Liver (tissue), 8 donors: ENCODE measurements at regions not wholly inside any gene's neighbourhood (a gene's known extent, or its start where the extent isn't known, plus 50 kb on each side); places are given as distances from the start of the nearest gene placed in this dataset.

Source experiments
- DNase-seq: peaks from one replicate; pipeline ENCODE4 v3.0.0-alpha.2; 2017; ENCODE audit warnings: low spot score
- H3K27ac ChIP-seq, 2 donors: one replicate each; pipeline ENCODE4 v1.7.0; 2013; ENCODE audit warnings: inconsistent platforms in 2 of 2, low read length in 2 of 2, control low read depth in 1 of 2, low read depth in 1 of 2, mild to moderate bottlenecking in 1 of 2
- H3K27me3 ChIP-seq, 4 donors: one replicate each; pipeline versions ENCODE4 v1.6.1 to v1.7.0; 2013; ENCODE audit warnings: low read length in 3 of 4, inconsistent platforms in 1 of 4, mild to moderate bottlenecking in 1 of 4, moderate library complexity in 1 of 4; ENCODE audit not compliant: control insufficient read depth in 4 of 4, insufficient read depth in 4 of 4
- H3K36me3 ChIP-seq, 4 donors: one replicate each; pipeline versions ENCODE4 v1.6.1 to v1.7.0; 2013; ENCODE audit warnings: low read length in 3 of 4, mild to moderate bottlenecking in 3 of 4, low read depth in 1 of 4, moderate library complexity in 1 of 4; ENCODE audit not compliant: control insufficient read depth in 4 of 4, insufficient read depth in 3 of 4
- H3K4me1 ChIP-seq, 4 donors: one replicate each; pipeline versions ENCODE4 v1.6.1 to v1.7.0; 2013; ENCODE audit warnings: low read length in 3 of 4, mild to moderate bottlenecking in 3 of 4, moderate library complexity in 1 of 4; ENCODE audit not compliant: control insufficient read depth in 4 of 4, insufficient read depth in 4 of 4
- H3K4me3 ChIP-seq, 3 donors: one replicate each; pipeline versions ENCODE4 v1.6.1 to v1.7.0; 2013; ENCODE audit warnings: low read length in 3 of 3, control low read depth in 1 of 3, low read depth in 1 of 3, mild to moderate bottlenecking in 1 of 3
- H3K9ac ChIP-seq, 2 donors: one replicate each; pipeline ENCODE4 v1.7.0; 2013; ENCODE audit warnings: low read length in 2 of 2, mild to moderate bottlenecking in 2 of 2, moderate library complexity in 2 of 2, control low read depth in 1 of 2, low read depth in 1 of 2
- H3K9me3 ChIP-seq, 4 donors: one replicate each; pipeline versions ENCODE4 v1.6.1 to v1.7.0; 2013; ENCODE audit warnings: low read length in 3 of 4; ENCODE audit not compliant: control insufficient read depth in 4 of 4
- EGR1 ChIP-seq, 2 donors: IDR thresholded peaks; 2 replicates each; pipeline ENCODE4 v1.6.1; 2016 to 2018; ENCODE audit warnings: antibody characterized with exemption in 2 of 2, low read depth in 2 of 2
- FOXA1 ChIP-seq: IDR thresholded peaks from 2 replicates; pipeline ENCODE4 v1.6.1; 2016; ENCODE audit warnings: antibody characterized with exemption
- FOXA2 ChIP-seq: IDR thresholded peaks from 2 replicates; pipeline ENCODE4 v1.6.1; 2016; ENCODE audit warnings: antibody characterized with exemption
- GABPA ChIP-seq, 2 donors: IDR thresholded peaks in 1 of 2; conservative IDR thresholded peaks in 1 of 2; 2 replicates each; pipeline ENCODE4 v1.6.1; 2016; ENCODE audit warnings: antibody characterized with exemption in 2 of 2, mild to moderate bottlenecking in 1 of 2, moderate library complexity in 1 of 2
- HNF4A ChIP-seq, 2 donors: conservative IDR thresholded peaks; 2 replicates each; pipeline ENCODE4 v1.6.1; 2016; ENCODE audit warnings: antibody characterized with exemption in 2 of 2, mild to moderate bottlenecking in 2 of 2
- HNF4G ChIP-seq: IDR thresholded peaks from 2 replicates; pipeline ENCODE4 v1.6.1; 2016; ENCODE audit warnings: antibody characterized with exemption
- JUND ChIP-seq, 2 donors: IDR thresholded peaks; 2 replicates each; pipeline ENCODE4 v1.6.1; 2016; ENCODE audit warnings: antibody characterized with exemption in 2 of 2
- NR2F2 ChIP-seq: IDR thresholded peaks from 2 replicates; pipeline ENCODE4 v1.6.1; 2016; ENCODE audit warnings: antibody characterized with exemption
- RAD21 ChIP-seq, 2 donors: IDR thresholded peaks; 2 replicates each; pipeline ENCODE4 v1.6.1; 2016; ENCODE audit warnings: antibody characterized with exemption in 2 of 2, mild to moderate bottlenecking in 2 of 2
- RXRA ChIP-seq, 2 donors: IDR thresholded peaks; 2 replicates each; pipeline ENCODE4 v1.6.1; 2017 to 2018; ENCODE audit warnings: antibody characterized with exemption in 2 of 2, mild to moderate bottlenecking in 1 of 2
- SP1 ChIP-seq: IDR thresholded peaks from 2 replicates; pipeline ENCODE4 v1.6.1; 2018; ENCODE audit warnings: antibody characterized with exemption, mild to moderate bottlenecking
- TAF1 ChIP-seq: conservative IDR thresholded peaks from 2 replicates; pipeline ENCODE4 v1.6.1; 2016; ENCODE audit warnings: antibody characterized with exemption, mild to moderate bottlenecking
- YY1 ChIP-seq: IDR thresholded peaks from 2 replicates; pipeline ENCODE4 v1.6.1; 2016; ENCODE audit warnings: antibody characterized with exemption, mild to moderate bottlenecking
- WGBS: extraction: QIAGEN DNeasy Blood & Tissue Kit; methylation state at CpG from one replicate; pipeline ENCODE4 v1.1.7; 2013; 5-methylcytosine and 5-hydroxymethylcytosine counted together
- TF ChIP-seq, protein P1 (sequence below): IDR thresholded peaks from 2 replicates; pipeline ENCODE4 v1.6.1; 2016; ENCODE audit warnings: antibody characterized with exemption
- TF ChIP-seq, protein P2 (sequence below): IDR thresholded peaks from 2 replicates; pipeline ENCODE4 v1.6.1; 2016; ENCODE audit warnings: antibody characterized with exemption
- TF ChIP-seq, protein P3 (sequence below): fragments of 150-350 bp; IDR thresholded peaks from 2 replicates; pipeline ENCODE4 v1.5.1; 2017; ENCODE audit warnings: improper control_type of control experiment, low read depth, low read length; ENCODE audit not compliant: missing input control
- TF ChIP-seq, protein P4 (sequence below): IDR thresholded peaks from 2 replicates; pipeline ENCODE4 v1.6.1; 2016; ENCODE audit warnings: antibody characterized with exemption
- TF ChIP-seq, protein P5 (sequence below): IDR thresholded peaks from 2 replicates; pipeline ENCODE4 v1.6.1; 2016; ENCODE audit warnings: antibody characterized with exemption, mild to moderate bottlenecking
- donor health status: healthy.
- donor health status: healthy.
- donor health status: healthy.
- donor health status: healthy.
- donor health status: healthy.

DNA sequence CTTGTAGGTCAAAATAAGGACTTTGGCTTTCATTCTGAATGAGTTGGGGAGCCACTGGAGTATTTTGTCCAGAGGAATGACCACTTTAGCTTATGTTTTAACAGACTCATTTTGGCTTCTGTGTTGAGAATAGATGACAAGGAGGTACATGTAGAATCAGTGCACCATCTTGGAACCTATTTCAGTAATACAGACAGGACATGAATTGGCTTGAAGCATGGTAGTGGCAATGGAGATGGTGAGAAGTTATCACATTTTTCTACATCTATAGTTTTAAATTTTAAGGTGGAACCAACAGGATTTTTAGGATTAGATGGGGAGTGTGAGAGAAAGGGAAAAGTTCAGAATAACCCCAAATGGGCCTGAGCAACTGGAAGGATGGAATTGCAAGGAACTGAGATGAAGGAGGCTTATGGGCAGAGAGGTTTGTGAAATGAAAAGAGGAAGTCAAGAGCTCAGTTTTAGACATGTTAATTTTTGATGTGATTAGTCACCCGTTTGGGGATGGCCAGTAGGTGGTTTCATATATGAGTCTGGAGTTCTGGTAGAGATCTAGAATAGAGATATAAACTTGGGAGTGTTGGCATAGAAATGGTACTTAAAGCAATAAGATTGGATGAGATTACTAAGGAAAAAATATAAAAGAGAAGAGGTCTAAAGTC lies 89.2 kb upstream of the JAZF1 start (continued):
- TF ChIP-seq, protein P1, sequence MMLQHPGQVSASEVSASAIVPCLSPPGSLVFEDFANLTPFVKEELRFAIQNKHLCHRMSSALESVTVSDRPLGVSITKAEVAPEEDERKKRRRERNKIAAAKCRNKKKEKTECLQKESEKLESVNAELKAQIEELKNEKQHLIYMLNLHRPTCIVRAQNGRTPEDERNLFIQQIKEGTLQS: no peak
- no peak for TF ChIP-seq GABPA (IDR thresholded peaks at IDR 0.05 in 1 of 2, conservative IDR thresholded peaks at IDR 0.05 in 1 of 2)
- no peak for TF ChIP-seq HNF4G
- no peak for TF ChIP-seq SP1
- no peak for TF ChIP-seq RXRA (IDR thresholded peaks at IDR 0.05)

DNA sequence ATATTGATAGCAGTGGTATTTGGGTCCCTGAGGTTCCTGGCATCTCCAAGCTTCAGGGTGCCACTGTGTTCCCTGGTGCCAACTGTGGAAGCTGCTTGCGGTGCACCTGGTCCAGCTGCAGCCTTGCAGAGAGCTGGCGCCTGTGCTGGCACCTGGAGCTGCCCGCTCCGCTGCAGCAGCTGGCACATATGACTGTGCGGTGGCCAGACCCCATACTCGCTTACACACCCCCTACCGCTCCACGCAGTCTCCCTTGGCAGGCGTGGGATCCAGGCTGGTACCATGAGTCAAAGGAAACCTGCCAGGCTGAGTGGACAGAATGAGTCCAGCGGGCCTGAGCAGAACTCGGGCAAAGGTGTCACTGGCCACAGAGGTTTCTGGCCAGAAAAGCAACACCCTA lies 89.9 kb upstream of the JAZF1 start:
- H3K4me3 ChIP-seq: no peak overlapping the region
- H3K27ac ChIP-seq: no peak overlapping the region
- no peaks in the 10 kb centered on the region for H3K4me1 ChIP-seq
- no peak for DNase-seq
- TF ChIP-seq HNF4A (conservative IDR thresholded peaks at IDR 0.05) (no peak), RXRA (IDR thresholded peaks at IDR 0.05) (no peak), FOXA2 (no peak), GABPA (IDR thresholded peaks at IDR 0.05 in 1 of 2, conservative IDR thresholded peaks at IDR 0.05 in 1 of 2) (no peak), EGR1 (IDR thresholded peaks at IDR 0.05; ENCODE audit: low read depth in 2 of 2) (no peak), YY1 (no peak), SP1 (no peak), TAF1 (no peak), JUND (IDR thresholded peaks at IDR 0.05) (no peak), HNF4G (no peak), NR2F2 (no peak), RAD21 (IDR thresholded peaks at IDR 0.05) (no peak), FOXA1 (no peak)
- TF ChIP-seq, protein P2, sequence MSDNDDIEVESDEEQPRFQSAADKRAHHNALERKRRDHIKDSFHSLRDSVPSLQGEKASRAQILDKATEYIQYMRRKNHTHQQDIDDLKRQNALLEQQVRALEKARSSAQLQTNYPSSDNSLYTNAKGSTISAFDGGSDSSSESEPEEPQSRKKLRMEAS: no peak
- TF ChIP-seq, protein P3, sequence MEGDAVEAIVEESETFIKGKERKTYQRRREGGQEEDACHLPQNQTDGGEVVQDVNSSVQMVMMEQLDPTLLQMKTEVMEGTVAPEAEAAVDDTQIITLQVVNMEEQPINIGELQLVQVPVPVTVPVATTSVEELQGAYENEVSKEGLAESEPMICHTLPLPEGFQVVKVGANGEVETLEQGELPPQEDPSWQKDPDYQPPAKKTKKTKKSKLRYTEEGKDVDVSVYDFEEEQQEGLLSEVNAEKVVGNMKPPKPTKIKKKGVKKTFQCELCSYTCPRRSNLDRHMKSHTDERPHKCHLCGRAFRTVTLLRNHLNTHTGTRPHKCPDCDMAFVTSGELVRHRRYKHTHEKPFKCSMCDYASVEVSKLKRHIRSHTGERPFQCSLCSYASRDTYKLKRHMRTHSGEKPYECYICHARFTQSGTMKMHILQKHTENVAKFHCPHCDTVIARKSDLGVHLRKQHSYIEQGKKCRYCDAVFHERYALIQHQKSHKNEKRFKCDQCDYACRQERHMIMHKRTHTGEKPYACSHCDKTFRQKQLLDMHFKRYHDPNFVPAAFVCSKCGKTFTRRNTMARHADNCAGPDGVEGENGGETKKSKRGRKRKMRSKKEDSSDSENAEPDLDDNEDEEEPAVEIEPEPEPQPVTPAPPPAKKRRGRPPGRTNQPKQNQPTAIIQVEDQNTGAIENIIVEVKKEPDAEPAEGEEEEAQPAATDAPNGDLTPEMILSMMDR: no peak
- TF ChIP-seq, protein P4, sequence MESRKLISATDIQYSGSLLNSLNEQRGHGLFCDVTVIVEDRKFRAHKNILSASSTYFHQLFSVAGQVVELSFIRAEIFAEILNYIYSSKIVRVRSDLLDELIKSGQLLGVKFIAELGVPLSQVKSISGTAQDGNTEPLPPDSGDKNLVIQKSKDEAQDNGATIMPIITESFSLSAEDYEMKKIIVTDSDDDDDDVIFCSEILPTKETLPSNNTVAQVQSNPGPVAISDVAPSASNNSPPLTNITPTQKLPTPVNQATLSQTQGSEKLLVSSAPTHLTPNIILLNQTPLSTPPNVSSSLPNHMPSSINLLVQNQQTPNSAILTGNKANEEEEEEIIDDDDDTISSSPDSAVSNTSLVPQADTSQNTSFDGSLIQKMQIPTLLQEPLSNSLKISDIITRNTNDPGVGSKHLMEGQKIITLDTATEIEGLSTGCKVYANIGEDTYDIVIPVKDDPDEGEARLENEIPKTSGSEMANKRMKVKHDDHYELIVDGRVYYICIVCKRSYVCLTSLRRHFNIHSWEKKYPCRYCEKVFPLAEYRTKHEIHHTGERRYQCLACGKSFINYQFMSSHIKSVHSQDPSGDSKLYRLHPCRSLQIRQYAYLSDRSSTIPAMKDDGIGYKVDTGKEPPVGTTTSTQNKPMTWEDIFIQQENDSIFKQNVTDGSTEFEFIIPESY: no peak
- TF ChIP-seq, protein P5, sequence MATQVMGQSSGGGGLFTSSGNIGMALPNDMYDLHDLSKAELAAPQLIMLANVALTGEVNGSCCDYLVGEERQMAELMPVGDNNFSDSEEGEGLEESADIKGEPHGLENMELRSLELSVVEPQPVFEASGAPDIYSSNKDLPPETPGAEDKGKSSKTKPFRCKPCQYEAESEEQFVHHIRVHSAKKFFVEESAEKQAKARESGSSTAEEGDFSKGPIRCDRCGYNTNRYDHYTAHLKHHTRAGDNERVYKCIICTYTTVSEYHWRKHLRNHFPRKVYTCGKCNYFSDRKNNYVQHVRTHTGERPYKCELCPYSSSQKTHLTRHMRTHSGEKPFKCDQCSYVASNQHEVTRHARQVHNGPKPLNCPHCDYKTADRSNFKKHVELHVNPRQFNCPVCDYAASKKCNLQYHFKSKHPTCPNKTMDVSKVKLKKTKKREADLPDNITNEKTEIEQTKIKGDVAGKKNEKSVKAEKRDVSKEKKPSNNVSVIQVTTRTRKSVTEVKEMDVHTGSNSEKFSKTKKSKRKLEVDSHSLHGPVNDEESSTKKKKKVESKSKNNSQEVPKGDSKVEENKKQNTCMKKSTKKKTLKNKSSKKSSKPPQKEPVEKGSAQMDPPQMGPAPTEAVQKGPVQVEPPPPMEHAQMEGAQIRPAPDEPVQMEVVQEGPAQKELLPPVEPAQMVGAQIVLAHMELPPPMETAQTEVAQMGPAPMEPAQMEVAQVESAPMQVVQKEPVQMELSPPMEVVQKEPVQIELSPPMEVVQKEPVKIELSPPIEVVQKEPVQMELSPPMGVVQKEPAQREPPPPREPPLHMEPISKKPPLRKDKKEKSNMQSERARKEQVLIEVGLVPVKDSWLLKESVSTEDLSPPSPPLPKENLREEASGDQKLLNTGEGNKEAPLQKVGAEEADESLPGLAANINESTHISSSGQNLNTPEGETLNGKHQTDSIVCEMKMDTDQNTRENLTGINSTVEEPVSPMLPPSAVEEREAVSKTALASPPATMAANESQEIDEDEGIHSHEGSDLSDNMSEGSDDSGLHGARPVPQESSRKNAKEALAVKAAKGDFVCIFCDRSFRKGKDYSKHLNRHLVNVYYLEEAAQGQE: no peak
- TF ChIP-seq, protein P1: no peak
- WGBS: 98% methylated on average over 11 of the region's 11 CpGs
- no peaks in the 10 kb centered on the region for H3K27me3 ChIP-seq
- H3K9ac ChIP-seq: no peak overlapping the region
- no peaks in the 10 kb centered on the region for H3K9me3 ChIP-seq
- H3K36me3 ChIP-seq: no peaks in the 10 kb centered on the region
